ENCODE measurements at regions not wholly inside any gene's neighbourhood (a gene's known extent, or its start where the extent isn't known, plus 50 kb on each side); places are given as distances from the start of the nearest gene placed in this dataset.
"Not testable (repeated sequence)": the region's sequence is repeated elsewhere in the genome, so short reads cannot be mapped to it uniquely, and the experiment has no call there.

- FAIRE-seq (no peak), DNase-seq (ENCODE audit: insufficient read length, low spot score) (no peak)
Measured at GRCh38 chr4:184962125-184962638, 56.1 kb upstream of the HELT start.

- not testable (repeated sequence) for DNase-seq (ENCODE audit: insufficient read length, low spot score); FAIRE-seq
Measured at GRCh38 chr4:184965230-184966050, 52.9 kb upstream of the HELT start.

GRCh38 chr4:184966051-184966691, 52.1 kb upstream of the HELT start:
- not testable (repeated sequence) for DNase-seq (ENCODE audit: insufficient read length, low spot score); FAIRE-seq

GRCh38 chr4:184967699-184968098, 50.6 kb upstream of the HELT start:
- DNase-seq (ENCODE audit: insufficient read length, low spot score); FAIRE-seq: not testable (repeated sequence)

- DNase-seq (ENCODE audit: insufficient read length, low spot score) (no peak), FAIRE-seq (no peak)
Measured at GRCh38 chr4:184968366-184968765, 49.9 kb upstream of the HELT start.
